HepG2 (cell line): ENCODE measurements at regions not wholly inside any gene's neighbourhood (a gene's known extent, or its start where the extent isn't known, plus 50 kb on each side); places are given as distances from the start of the nearest gene placed in this dataset.
A peak's percentile ranks its signal among the peaks of the same experiment; 100 is the strongest.

Experiments
- ATAC-seq: fragments of 200-7000 bp; cut with Tn5 transposase; 3 replicates; pipeline ENCODE4 v1.9.1; 2020; ENCODE audit warnings: mild to moderate bottlenecking, moderate library complexity
- BruUV-seq: library from RNA; stranded (reverse); fragments of 400-500 nt; replicated peaks from 2 replicates; lab custom pipeline; 2021; lab: Mats Ljungman, UMichigan
- CTCF ChIA-PET: fragments of 300-600 bp; formaldehyde crosslinking; extraction: SDS; loops from one replicate; lab custom pipeline; 2021; ENCODE audit warnings: low total read pairs, inconsistent platforms, low intra/inter-chr PET ratio; lab: Yijun Ruan, JAX
- POLR2A ChIA-PET: fragments of 350-600 bp; sonication (Branson Sonifier 250); formaldehyde crosslinking; loops from one replicate; lab custom pipeline; 2020; ENCODE audit warnings: antibody characterized with exemption, inconsistent platforms; lab: Yijun Ruan, JAX
- DNase-seq: peaks from one replicate; pipeline ENCODE4 v3.0.0-alpha.2; 2015; ENCODE audit warnings: low spot score
- FAIRE-seq: peaks from 3 replicates; lab custom pipeline; 2011; peaks lifted over from hg19 to GRCh38; lab: Jason Lieb, UNC
- H2AFZ ChIP-seq: one replicate; pipeline ENCODE4 v1.6.1; 2011; ENCODE audit warnings: low read length, inconsistent platforms
- H3K27ac ChIP-seq: fragments of 300-600 bp; 3 replicates; pipeline ENCODE4 v1.8.0; 2011; ENCODE audit warnings: mixed run types, mild to moderate bottlenecking, mixed read lengths, low read length, inconsistent platforms; ENCODE audit not compliant: insufficient read depth; ENCODE audit errors: extremely low read length
- H3K27me3 ChIP-seq, 2 experiments: fragments of 200-600 bp in 1 of 2; 2 replicates in 1 of 2; 3 replicates in 1 of 2; pipeline versions ENCODE4 v1.6.0 to v1.8.0; 2011; ENCODE audit warnings: low read length in 2 of 2, mild to moderate bottlenecking in 2 of 2, moderate library complexity in 2 of 2, inconsistent platforms in 1 of 2; ENCODE audit not compliant: insufficient read depth in 2 of 2, control insufficient read depth in 1 of 2
- H3K36me3 ChIP-seq, 2 experiments: fragments of 200-600 bp in 1 of 2; replicated peaks in 1 of 2; 2 replicates in 1 of 2; 3 replicates in 1 of 2; pipeline versions ENCODE4 v1.5.1 to v1.8.0; 2011; ENCODE audit warnings: low read length in 2 of 2, inconsistent platforms in 1 of 2; ENCODE audit not compliant: insufficient read depth in 2 of 2, control insufficient read depth in 1 of 2
- H3K4me1 ChIP-seq: 2 replicates; pipeline ENCODE4 v1.5.1; 2012; ENCODE audit warnings: low read length, inconsistent platforms; ENCODE audit not compliant: insufficient read depth
- H3K4me2 ChIP-seq: 2 replicates; pipeline ENCODE4 v1.6.0; 2011; ENCODE audit warnings: low read depth, low read length, inconsistent platforms
- H3K4me3 ChIP-seq, 3 experiments: fragments of 200-600 bp in 1 of 3; sonication (generic), shearing (Covaris generic) in 1 of 3; replicated peaks in 1 of 3; 2 replicates each; pipeline ENCODE4 v1.5.1; 2011 to 2016; ENCODE audit warnings: low read length in 3 of 3, inconsistent platforms in 2 of 3, low read depth in 2 of 3, mild to moderate bottlenecking in 2 of 3, control low read depth in 1 of 3, mixed read lengths in 1 of 3; ENCODE audit not compliant: insufficient read depth in 1 of 3
- H3K79me2 ChIP-seq: one replicate; pipeline ENCODE4 v1.6.1; 2011; ENCODE audit warnings: low read length, inconsistent platforms; ENCODE audit not compliant: insufficient read depth
- H3K9ac ChIP-seq: 2 replicates; pipeline ENCODE4 v1.6.0; 2011; ENCODE audit warnings: mild to moderate bottlenecking, low read depth, low read length, inconsistent platforms; ENCODE audit not compliant: insufficient read depth
- H3K9me3 ChIP-seq: 2 replicates; pipeline ENCODE4 v1.5.1; 2012; ENCODE audit warnings: mild to moderate bottlenecking, low read length
- H4K20me1 ChIP-seq: 2 replicates; pipeline ENCODE4 v1.6.0; 2011; ENCODE audit warnings: inconsistent platforms, mild to moderate bottlenecking, low read length, moderate library complexity; ENCODE audit not compliant: insufficient read depth
- MAFF ChIP-seq: IDR thresholded peaks from 2 replicates; pipeline ENCODE4 v1.6.1; 2011; ENCODE audit warnings: low read depth, low read length, improper control_type of control experiment
- MAFK ChIP-seq, 2 experiments: IDR thresholded peaks in 1 of 2; conservative IDR thresholded peaks in 1 of 2; 2 replicates each; pipeline ENCODE4 v1.6.1; 2011; ENCODE audit warnings: improper control_type of control experiment in 2 of 2, low read length in 2 of 2
- NFYC ChIP-seq: IDR thresholded peaks from 2 replicates; pipeline ENCODE4 v1.6.1; 2016; ENCODE audit warnings: missing genetic modification reagents, missing compliant biosample characterization
- SUZ12 ChIP-seq: fragments of 150-350 bp; IDR thresholded peaks from 2 replicates; pipeline ENCODE4 v1.6.1; 2014; ENCODE audit warnings: low read depth, low read length
- THAP11 ChIP-seq: IDR thresholded peaks from 2 replicates; pipeline ENCODE4 v1.6.1; 2016; ENCODE audit warnings: missing biosample characterization, missing genetic modification reagents
- ZNF615 ChIP-seq: sonication (generic); formaldehyde crosslinking; IDR thresholded peaks from 2 replicates; pipeline ENCODE4 v1.5.0; 2020; ENCODE audit warnings: mild to moderate bottlenecking, missing genetic modification reagents, borderline replicate concordance
- WGBS: methylation state at CpG from one replicate; pipeline ENCODE4 v1.1.6; 2017; ENCODE audit warnings: low lambda C conversion rate; 5-methylcytosine and 5-hydroxymethylcytosine counted together
- in situ Hi-C: cut with HindIII; loops from 2 replicates; pipeline ENCODE4 v1.10.0; 2017; ENCODE audit warnings: low pct_unique_long_range_greater_than_20kb; ENCODE audit not compliant: extremely low pct_ligation_motif_present
- intact Hi-C: fragments of 100-400 bp; cut with micrococcal nuclease; formaldehyde crosslinking; loops from one replicate; pipeline ENCODE4 v1.10.0; 2022; ENCODE audit not compliant: unreplicated experiment
- TF ChIP-seq, protein P1 (sequence below): sonication (generic); formaldehyde crosslinking; IDR thresholded peaks from 2 replicates; pipeline ENCODE4 v1.5.1; 2020; ENCODE audit warnings: mild to moderate bottlenecking, missing genetic modification reagents
- TF ChIP-seq, protein P2 (sequence below): sonication (generic); formaldehyde crosslinking; IDR thresholded peaks from 2 replicates; pipeline ENCODE4 v1.4.0; 2020; ENCODE audit warnings: missing genetic modification reagents; ENCODE audit errors: not compliant biosample characterization

GRCh38 chr6:65819152-65819551 is 112.1 kb upstream of the EYS start (continued):
- TF ChIP-seq, protein P1, sequence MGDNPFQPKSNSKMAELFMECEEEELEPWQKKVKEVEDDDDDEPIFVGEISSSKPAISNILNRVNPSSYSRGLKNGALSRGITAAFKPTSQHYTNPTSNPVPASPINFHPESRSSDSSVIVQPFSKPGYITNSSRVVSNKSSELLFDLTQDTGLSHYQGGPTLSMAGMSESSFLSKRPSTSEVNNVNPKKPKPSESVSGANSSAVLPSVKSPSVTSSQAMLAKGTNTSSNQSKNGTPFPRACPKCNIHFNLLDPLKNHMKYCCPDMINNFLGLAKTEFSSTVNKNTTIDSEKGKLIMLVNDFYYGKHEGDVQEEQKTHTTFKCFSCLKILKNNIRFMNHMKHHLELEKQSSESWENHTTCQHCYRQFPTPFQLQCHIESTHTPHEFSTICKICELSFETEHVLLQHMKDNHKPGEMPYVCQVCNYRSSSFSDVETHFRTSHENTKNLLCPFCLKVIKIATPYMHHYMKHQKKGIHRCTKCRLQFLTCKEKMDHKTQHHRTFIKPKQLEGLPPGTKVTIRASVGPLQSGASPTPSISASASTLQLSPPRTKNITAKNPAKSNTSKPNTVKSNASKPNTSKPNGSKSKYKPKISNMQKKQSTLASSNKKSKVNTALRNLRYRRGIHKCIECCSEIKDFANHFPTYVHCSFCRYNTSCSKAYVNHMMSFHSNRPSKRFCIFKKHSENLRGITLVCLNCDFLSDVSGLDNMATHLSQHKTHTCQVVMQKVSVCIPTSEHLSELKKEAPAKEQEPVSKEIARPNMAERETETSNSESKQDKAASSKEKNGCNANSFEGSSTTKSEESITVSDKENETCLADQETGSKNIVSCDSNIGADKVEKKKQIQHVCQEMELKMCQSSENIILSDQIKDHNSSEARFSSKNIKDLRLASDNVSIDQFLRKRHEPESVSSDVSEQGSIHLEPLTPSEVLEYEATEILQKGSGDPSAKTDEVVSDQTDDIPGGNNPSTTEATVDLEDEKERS = no peak
- no peak for TF ChIP-seq SUZ12

GRCh38 chr6:65818576-65818975 is 111.5 kb upstream of the EYS start:
- no TSS peak for BruUV-seq
- TF ChIP-seq MAFK (conservative IDR thresholded peaks at IDR 0.05 in 1 of 2, IDR thresholded peaks at IDR 0.05 in 1 of 2; ENCODE audit: low read length in 2 of 2) (peak; percentile 58 to 79), THAP11 (no peak), MAFF (peak; percentile 60), ZNF615 (CRISPR knock-in tag) (no peak), NFYC (no peak)
- TF ChIP-seq, protein P2, sequence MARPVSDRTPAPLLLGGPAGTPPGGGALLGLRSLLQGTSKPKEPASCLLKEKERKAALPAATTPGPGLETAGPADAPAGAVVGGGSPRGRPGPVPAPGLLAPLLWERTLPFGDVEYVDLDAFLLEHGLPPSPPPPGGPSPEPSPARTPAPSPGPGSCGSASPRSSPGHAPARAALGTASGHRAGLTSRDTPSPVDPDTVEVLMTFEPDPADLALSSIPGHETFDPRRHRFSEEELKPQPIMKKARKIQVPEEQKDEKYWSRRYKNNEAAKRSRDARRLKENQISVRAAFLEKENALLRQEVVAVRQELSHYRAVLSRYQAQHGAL (CRISPR knock-in tag) = no peak
- intact Hi-C loops = no loop called here

More at GRCh38 chr6:65818576-65818975, 111.5 kb upstream of the EYS start:
- H3K36me3 ChIP-seq = no peaks in the 10 kb centered on the region
- H3K79me2 ChIP-seq = no peaks in the 10 kb centered on the region
- no peak overlapping the region for H2AFZ ChIP-seq
- WGBS = 5% methylated on average over 5 of the region's 5 CpGs
- H3K9me3 ChIP-seq = no peaks in the 10 kb centered on the region
- no peak overlapping the region for H3K27ac ChIP-seq
- H3K27me3 ChIP-seq = no peaks in the 10 kb centered on the region
- H3K4me1 ChIP-seq = no peaks in the 10 kb centered on the region
- H3K4me3 ChIP-seq = no peak overlapping the region
- FAIRE-seq (no peak), DNase-seq (no peak), ATAC-seq (no peak)
- H3K9ac ChIP-seq = no peak overlapping the region
- in situ Hi-C loops = no loop called here
- ChIA-PET POLR2A (no interaction called here), CTCF (no interaction called here)
- no peaks in the 10 kb centered on the region for H4K20me1 ChIP-seq
- H3K4me2 ChIP-seq = no peak overlapping the region
